KG1 (cell line): ENCODE measurements at regions not wholly inside any gene's neighbourhood (a gene's known extent, or its start where the extent isn't known, plus 50 kb on each side); places are given as distances from the start of the nearest gene placed in this dataset.
"Not testable (repeated sequence)": the region's sequence is repeated elsewhere in the genome, so short reads cannot be mapped to it uniquely, and the experiment has no call there.

Experiments used
- DNase-seq: peaks from one replicate; lab custom pipeline; 2025; lab: John Stamatoyannopoulos, UW

- no peak for DNase-seq
These were observed 224.3 kb upstream of the SLC35B3 start for GRCh38 chr6:8659404-8660189.

GRCh38 chr6:8658416-8658815 lies 223.1 kb upstream of the SLC35B3 start:
- DNase-seq, result no peak

GRCh38 chr6:8657522-8657921 lies 222.2 kb upstream of the SLC35B3 start:
- DNase-seq, result no peak

- no peak for DNase-seq
These were observed 220.5 kb upstream of the SLC35B3 start for GRCh38 chr6:8655670-8656454.

- DNase-seq, result no peak
These were observed 217.4 kb upstream of the SLC35B3 start for GRCh38 chr6:8652710-8653109.

- no peak for DNase-seq
These were observed 216.7 kb upstream of the SLC35B3 start for GRCh38 chr6:8651998-8652397.

- DNase-seq, result no peak
These were observed 209.9 kb upstream of the SLC35B3 start for GRCh38 chr6:8645212-8645611.

GRCh38 chr6:8644306-8644705 lies 209.0 kb upstream of the SLC35B3 start:
- no peak for DNase-seq

- no peak for DNase-seq
These were observed 207.5 kb upstream of the SLC35B3 start for GRCh38 chr6:8642854-8643253.

- DNase-seq, result no peak
These were observed 206.8 kb upstream of the SLC35B3 start for GRCh38 chr6:8642131-8642530.

- DNase-seq, result no peak
These were observed 204.7 kb upstream of the SLC35B3 start for GRCh38 chr6:8639928-8640649.

GRCh38 chr6:8637896-8638597 lies 202.7 kb upstream of the SLC35B3 start:
- no peak for DNase-seq

GRCh38 chr6:8633762-8634161 lies 198.4 kb upstream of the SLC35B3 start:
- no peak for DNase-seq

- no peak for DNase-seq
These were observed 193.4 kb upstream of the SLC35B3 start for GRCh38 chr6:8628736-8629135.

GRCh38 chr6:8628063-8628462 lies 192.7 kb upstream of the SLC35B3 start:
- no peak for DNase-seq

GRCh38 chr6:8627085-8627861 lies 191.9 kb upstream of the SLC35B3 start:
- no peak for DNase-seq

GRCh38 chr6:8624665-8625064 lies 189.3 kb upstream of the SLC35B3 start:
- DNase-seq, result no peak

GRCh38 chr6:8623441-8623840 lies 188.1 kb upstream of the SLC35B3 start:
- DNase-seq, result no peak

GRCh38 chr6:8619853-8620252 lies 184.5 kb upstream of the SLC35B3 start:
- no peak for DNase-seq

GRCh38 chr6:8619408-8619807 lies 184.1 kb upstream of the SLC35B3 start:
- DNase-seq, result not testable (repeated sequence)

- no peak for DNase-seq
These were observed 173.4 kb upstream of the SLC35B3 start for GRCh38 chr6:8608737-8609136.
